Liver (tissue), 8 donors: ENCODE measurements at regions not wholly inside any gene's neighbourhood (a gene's known extent, or its start where the extent isn't known, plus 50 kb on each side); places are given as distances from the start of the nearest gene placed in this dataset.

Experiments
- DNase-seq: peaks from one replicate; pipeline ENCODE4 v3.0.0-alpha.2; 2017; ENCODE audit warnings: low spot score
- H3K27ac ChIP-seq, 2 donors: one replicate each; pipeline ENCODE4 v1.7.0; 2013; ENCODE audit warnings: inconsistent platforms in 2 of 2, low read length in 2 of 2, control low read depth in 1 of 2, low read depth in 1 of 2, mild to moderate bottlenecking in 1 of 2
- H3K27me3 ChIP-seq, 4 donors: one replicate each; pipeline versions ENCODE4 v1.6.1 to v1.7.0; 2013; ENCODE audit warnings: low read length in 3 of 4, inconsistent platforms in 1 of 4, mild to moderate bottlenecking in 1 of 4, moderate library complexity in 1 of 4; ENCODE audit not compliant: control insufficient read depth in 4 of 4, insufficient read depth in 4 of 4
- H3K36me3 ChIP-seq, 4 donors: one replicate each; pipeline versions ENCODE4 v1.6.1 to v1.7.0; 2013; ENCODE audit warnings: low read length in 3 of 4, mild to moderate bottlenecking in 3 of 4, low read depth in 1 of 4, moderate library complexity in 1 of 4; ENCODE audit not compliant: control insufficient read depth in 4 of 4, insufficient read depth in 3 of 4
- H3K4me1 ChIP-seq, 4 donors: one replicate each; pipeline versions ENCODE4 v1.6.1 to v1.7.0; 2013; ENCODE audit warnings: low read length in 3 of 4, mild to moderate bottlenecking in 3 of 4, moderate library complexity in 1 of 4; ENCODE audit not compliant: control insufficient read depth in 4 of 4, insufficient read depth in 4 of 4
- H3K4me3 ChIP-seq, 3 donors: one replicate each; pipeline versions ENCODE4 v1.6.1 to v1.7.0; 2013; ENCODE audit warnings: low read length in 3 of 3, control low read depth in 1 of 3, low read depth in 1 of 3, mild to moderate bottlenecking in 1 of 3
- H3K9ac ChIP-seq, 2 donors: one replicate each; pipeline ENCODE4 v1.7.0; 2013; ENCODE audit warnings: low read length in 2 of 2, mild to moderate bottlenecking in 2 of 2, moderate library complexity in 2 of 2, control low read depth in 1 of 2, low read depth in 1 of 2
- H3K9me3 ChIP-seq, 4 donors: one replicate each; pipeline versions ENCODE4 v1.6.1 to v1.7.0; 2013; ENCODE audit warnings: low read length in 3 of 4; ENCODE audit not compliant: control insufficient read depth in 4 of 4
- ATF3 ChIP-seq: IDR thresholded peaks from 2 replicates; pipeline ENCODE4 v1.6.1; 2016; ENCODE audit warnings: antibody characterized with exemption
- EGR1 ChIP-seq, 2 donors: IDR thresholded peaks; 2 replicates each; pipeline ENCODE4 v1.6.1; 2016 to 2018; ENCODE audit warnings: antibody characterized with exemption in 2 of 2, low read depth in 2 of 2
- FOXA1 ChIP-seq: IDR thresholded peaks from 2 replicates; pipeline ENCODE4 v1.6.1; 2016; ENCODE audit warnings: antibody characterized with exemption
- FOXA2 ChIP-seq: IDR thresholded peaks from 2 replicates; pipeline ENCODE4 v1.6.1; 2016; ENCODE audit warnings: antibody characterized with exemption
- GABPA ChIP-seq, 2 donors: IDR thresholded peaks in 1 of 2; conservative IDR thresholded peaks in 1 of 2; 2 replicates each; pipeline ENCODE4 v1.6.1; 2016; ENCODE audit warnings: antibody characterized with exemption in 2 of 2, mild to moderate bottlenecking in 1 of 2, moderate library complexity in 1 of 2
- HNF4A ChIP-seq, 2 donors: conservative IDR thresholded peaks; 2 replicates each; pipeline ENCODE4 v1.6.1; 2016; ENCODE audit warnings: antibody characterized with exemption in 2 of 2, mild to moderate bottlenecking in 2 of 2
- HNF4G ChIP-seq: IDR thresholded peaks from 2 replicates; pipeline ENCODE4 v1.6.1; 2016; ENCODE audit warnings: antibody characterized with exemption
- JUND ChIP-seq, 2 donors: IDR thresholded peaks; 2 replicates each; pipeline ENCODE4 v1.6.1; 2016; ENCODE audit warnings: antibody characterized with exemption in 2 of 2
- MAX ChIP-seq: IDR thresholded peaks from 2 replicates; pipeline ENCODE4 v1.6.1; 2016; ENCODE audit warnings: antibody characterized with exemption
- NR2F2 ChIP-seq: IDR thresholded peaks from 2 replicates; pipeline ENCODE4 v1.6.1; 2016; ENCODE audit warnings: antibody characterized with exemption
- RAD21 ChIP-seq, 2 donors: IDR thresholded peaks; 2 replicates each; pipeline ENCODE4 v1.6.1; 2016; ENCODE audit warnings: antibody characterized with exemption in 2 of 2, mild to moderate bottlenecking in 2 of 2
- REST ChIP-seq: IDR thresholded peaks from 2 replicates; pipeline ENCODE4 v1.6.1; 2016; ENCODE audit warnings: antibody characterized with exemption, mild to moderate bottlenecking
- RXRA ChIP-seq, 2 donors: IDR thresholded peaks; 2 replicates each; pipeline ENCODE4 v1.6.1; 2017 to 2018; ENCODE audit warnings: antibody characterized with exemption in 2 of 2, mild to moderate bottlenecking in 1 of 2
- SP1 ChIP-seq: IDR thresholded peaks from 2 replicates; pipeline ENCODE4 v1.6.1; 2018; ENCODE audit warnings: antibody characterized with exemption, mild to moderate bottlenecking
- TAF1 ChIP-seq: conservative IDR thresholded peaks from 2 replicates; pipeline ENCODE4 v1.6.1; 2016; ENCODE audit warnings: antibody characterized with exemption, mild to moderate bottlenecking
- YY1 ChIP-seq: IDR thresholded peaks from 2 replicates; pipeline ENCODE4 v1.6.1; 2016; ENCODE audit warnings: antibody characterized with exemption, mild to moderate bottlenecking
- WGBS: extraction: QIAGEN DNeasy Blood & Tissue Kit; methylation state at CpG from one replicate; pipeline ENCODE4 v1.1.7; 2013; 5-methylcytosine and 5-hydroxymethylcytosine counted together
- TF ChIP-seq, protein P1 (sequence below): fragments of 150-350 bp; IDR thresholded peaks from 2 replicates; pipeline ENCODE4 v1.5.1; 2017; ENCODE audit warnings: improper control_type of control experiment, low read depth, low read length; ENCODE audit not compliant: missing input control
- TF ChIP-seq, protein P2 (sequence below): IDR thresholded peaks from 2 replicates; pipeline ENCODE4 v1.6.1; 2016; ENCODE audit warnings: antibody characterized with exemption
- donor health status: healthy.
- donor health status: healthy.
- donor health status: healthy.
- donor health status: healthy.
- donor health status: healthy.

DNA sequence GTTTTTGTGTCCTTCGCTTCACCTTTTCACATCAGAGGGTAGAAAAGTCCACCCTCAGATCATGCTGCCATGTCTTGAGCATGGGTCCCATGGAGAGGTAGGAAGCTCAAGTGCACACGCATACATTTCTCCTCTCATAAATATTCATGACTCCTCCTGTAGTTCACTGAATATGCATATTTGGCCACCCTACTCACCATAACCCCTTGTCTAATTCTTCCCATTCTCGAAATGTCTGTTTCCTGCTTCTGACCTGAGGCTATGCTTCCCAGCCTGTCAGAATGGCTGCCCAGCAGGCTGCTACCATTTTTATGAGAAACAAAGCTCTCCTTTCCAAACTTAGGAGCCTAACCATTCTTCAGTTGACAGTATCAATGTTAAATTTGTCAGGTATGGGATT, 86.5 kb downstream of the ADRA2C start:
- Histone ChIP-seq H3K9me3 (peaks cover 0 to 8% (median 2%) of the 10 kb centered on the region in 4 donors), H3K9ac (no peak overlapping the region), H3K4me3 (no peak overlapping the region), H3K36me3 (no peaks in the 10 kb centered on the region), H3K4me1 (no peaks in the 10 kb centered on the region), H3K27ac (no peak overlapping the region), H3K27me3 (no peaks in the 10 kb centered on the region)
- TF ChIP-seq EGR1 (IDR thresholded peaks at IDR 0.05; ENCODE audit: low read depth in 2 of 2) (no peak), REST (no peak), FOXA2 (no peak), HNF4A (conservative IDR thresholded peaks at IDR 0.05) (no peak), JUND (IDR thresholded peaks at IDR 0.05) (no peak), MAX (no peak), SP1 (no peak), TAF1 (no peak), HNF4G (no peak), YY1 (no peak), FOXA1 (no peak), RXRA (IDR thresholded peaks at IDR 0.05) (no peak), GABPA (IDR thresholded peaks at IDR 0.05 in 1 of 2, conservative IDR thresholded peaks at IDR 0.05 in 1 of 2) (no peak), NR2F2 (no peak), RAD21 (IDR thresholded peaks at IDR 0.05) (no peak), ATF3 (no peak)
- TF ChIP-seq, protein P1, sequence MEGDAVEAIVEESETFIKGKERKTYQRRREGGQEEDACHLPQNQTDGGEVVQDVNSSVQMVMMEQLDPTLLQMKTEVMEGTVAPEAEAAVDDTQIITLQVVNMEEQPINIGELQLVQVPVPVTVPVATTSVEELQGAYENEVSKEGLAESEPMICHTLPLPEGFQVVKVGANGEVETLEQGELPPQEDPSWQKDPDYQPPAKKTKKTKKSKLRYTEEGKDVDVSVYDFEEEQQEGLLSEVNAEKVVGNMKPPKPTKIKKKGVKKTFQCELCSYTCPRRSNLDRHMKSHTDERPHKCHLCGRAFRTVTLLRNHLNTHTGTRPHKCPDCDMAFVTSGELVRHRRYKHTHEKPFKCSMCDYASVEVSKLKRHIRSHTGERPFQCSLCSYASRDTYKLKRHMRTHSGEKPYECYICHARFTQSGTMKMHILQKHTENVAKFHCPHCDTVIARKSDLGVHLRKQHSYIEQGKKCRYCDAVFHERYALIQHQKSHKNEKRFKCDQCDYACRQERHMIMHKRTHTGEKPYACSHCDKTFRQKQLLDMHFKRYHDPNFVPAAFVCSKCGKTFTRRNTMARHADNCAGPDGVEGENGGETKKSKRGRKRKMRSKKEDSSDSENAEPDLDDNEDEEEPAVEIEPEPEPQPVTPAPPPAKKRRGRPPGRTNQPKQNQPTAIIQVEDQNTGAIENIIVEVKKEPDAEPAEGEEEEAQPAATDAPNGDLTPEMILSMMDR = no peak
- TF ChIP-seq, protein P2, sequence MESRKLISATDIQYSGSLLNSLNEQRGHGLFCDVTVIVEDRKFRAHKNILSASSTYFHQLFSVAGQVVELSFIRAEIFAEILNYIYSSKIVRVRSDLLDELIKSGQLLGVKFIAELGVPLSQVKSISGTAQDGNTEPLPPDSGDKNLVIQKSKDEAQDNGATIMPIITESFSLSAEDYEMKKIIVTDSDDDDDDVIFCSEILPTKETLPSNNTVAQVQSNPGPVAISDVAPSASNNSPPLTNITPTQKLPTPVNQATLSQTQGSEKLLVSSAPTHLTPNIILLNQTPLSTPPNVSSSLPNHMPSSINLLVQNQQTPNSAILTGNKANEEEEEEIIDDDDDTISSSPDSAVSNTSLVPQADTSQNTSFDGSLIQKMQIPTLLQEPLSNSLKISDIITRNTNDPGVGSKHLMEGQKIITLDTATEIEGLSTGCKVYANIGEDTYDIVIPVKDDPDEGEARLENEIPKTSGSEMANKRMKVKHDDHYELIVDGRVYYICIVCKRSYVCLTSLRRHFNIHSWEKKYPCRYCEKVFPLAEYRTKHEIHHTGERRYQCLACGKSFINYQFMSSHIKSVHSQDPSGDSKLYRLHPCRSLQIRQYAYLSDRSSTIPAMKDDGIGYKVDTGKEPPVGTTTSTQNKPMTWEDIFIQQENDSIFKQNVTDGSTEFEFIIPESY = no peak
- WGBS = 79% methylated on average over 3 of the region's 3 CpGs
- no peak for DNase-seq
